Endothelial cell of umbilical vein (primary cell): ENCODE measurements at regions not wholly inside any gene's neighbourhood (a gene's known extent, or its start where the extent isn't known, plus 50 kb on each side); places are given as distances from the start of the nearest gene placed in this dataset.

ENCODE experiments used
- BruUV-seq: library from RNA; stranded (reverse); fragments of 400-500 nt; replicated peaks from 2 replicates; lab custom pipeline; 2021; lab: Mats Ljungman, UMichigan
- CTCF ChIA-PET: fragments of 300-600, 350-600 bp; sonication (Branson Sonifier 250); formaldehyde crosslinking; loops from one replicate; lab custom pipeline; 2021; ENCODE audit warnings: antibody characterized with exemption, inconsistent platforms; lab: Charles Lee
- POLR2A ChIA-PET: fragments of 300-600, 350-600 bp; sonication (Branson Sonifier 250); formaldehyde crosslinking; loops from one replicate; lab custom pipeline; 2021; ENCODE audit warnings: antibody characterized with exemption, inconsistent platforms; lab: Charles Lee
- DNase-seq: peaks from one replicate; pipeline ENCODE4 v3.0.0-alpha.2; 2011; ENCODE audit warnings: low read depth, low spot score
- FAIRE-seq: peaks from 2 replicates; lab custom pipeline; 2011; peaks lifted over from hg19 to GRCh38; lab: Jason Lieb, UNC
- H2AFZ ChIP-seq: 2 replicates; pipeline ENCODE4 v1.6.0; 2012; ENCODE audit warnings: low read depth, low read length, control low read depth, inconsistent platforms
- H3K27ac ChIP-seq: 2 replicates; pipeline ENCODE4 v1.5.1; 2011; ENCODE audit warnings: low read depth, mild to moderate bottlenecking, control low read depth, low read length, moderate library complexity; ENCODE audit not compliant: insufficient read depth
- H3K27me3 ChIP-seq, 2 experiments: 2 replicates each; pipeline versions ENCODE4 v1.6.0 to v1.6.1; 2011; ENCODE audit warnings: low read length in 2 of 2, mixed read lengths in 1 of 2; ENCODE audit not compliant: control insufficient read depth in 2 of 2, insufficient read depth in 2 of 2
- H3K36me3 ChIP-seq, 2 experiments: 2 replicates in 1 of 2; 3 replicates in 1 of 2; pipeline ENCODE4 v1.5.1; 2011; ENCODE audit warnings: low read length in 2 of 2, mild to moderate bottlenecking in 1 of 2, moderate library complexity in 1 of 2; ENCODE audit not compliant: control insufficient read depth in 2 of 2, insufficient read depth in 2 of 2; ENCODE audit errors: extremely low read depth in 1 of 2
- H3K4me1 ChIP-seq: 3 replicates; pipeline ENCODE4 v1.5.1; 2011; ENCODE audit warnings: mild to moderate bottlenecking, low read length; ENCODE audit not compliant: control insufficient read depth, insufficient read depth; ENCODE audit errors: extremely low read depth
- H3K4me2 ChIP-seq: 2 replicates; pipeline ENCODE4 v1.6.1; 2011; ENCODE audit warnings: low read length, control low read depth, mixed read lengths; ENCODE audit not compliant: insufficient read depth
- H3K4me3 ChIP-seq, 3 experiments: fragments of 200-600 bp in 1 of 3; sonication (generic), shearing (Covaris generic) in 1 of 3; replicated peaks in 1 of 3; 2 replicates each; pipeline ENCODE4 v1.5.1; 2011 to 2016; ENCODE audit warnings: control low read depth in 3 of 3, low read length in 3 of 3, mild to moderate bottlenecking in 2 of 3, inconsistent platforms in 1 of 3, low read depth in 1 of 3, moderate library complexity in 1 of 3; ENCODE audit not compliant: insufficient read depth in 1 of 3
- H3K79me2 ChIP-seq: 2 replicates; pipeline ENCODE4 v1.6.0; 2012; ENCODE audit warnings: low read length, inconsistent platforms; ENCODE audit not compliant: control insufficient read depth, insufficient read depth
- H3K9ac ChIP-seq: replicated peaks from 2 replicates; pipeline ENCODE3; 2011; ENCODE audit warnings: low read length, control low read depth; ENCODE audit not compliant: insufficient read depth; ENCODE audit errors: extremely low read depth
- H3K9me1 ChIP-seq: replicated peaks from 3 replicates; pipeline ENCODE4 v1.6.0; 2011; ENCODE audit warnings: mild to moderate bottlenecking, low read length; ENCODE audit not compliant: control insufficient read depth, insufficient read depth; ENCODE audit errors: extremely low read depth
- H3K9me3 ChIP-seq: replicated peaks from 2 replicates; pipeline ENCODE4 v1.5.1; 2012; ENCODE audit warnings: low read length, inconsistent platforms; ENCODE audit not compliant: control insufficient read depth, insufficient read depth
- H4K20me1 ChIP-seq: replicated peaks from 2 replicates; pipeline ENCODE3; 2011; ENCODE audit warnings: mild to moderate bottlenecking, low read length; ENCODE audit not compliant: control insufficient read depth, insufficient read depth; ENCODE audit errors: extremely low read depth
- EZH2 ChIP-seq: IDR thresholded peaks from 2 replicates; pipeline ENCODE4 v1.6.1; 2012; ENCODE audit warnings: borderline replicate concordance, low read depth, mild to moderate bottlenecking, moderate library complexity, low read length, inconsistent platforms; ENCODE audit not compliant: severe bottlenecking
- FOS ChIP-seq: IDR thresholded peaks from 2 replicates; pipeline ENCODE4 v1.6.1; 2011; ENCODE audit warnings: mild to moderate bottlenecking, low read length, moderate library complexity, borderline replicate concordance; ENCODE audit not compliant: insufficient read depth
- GATA2 ChIP-seq: IDR thresholded peaks from 2 replicates; pipeline ENCODE4 v1.7.0; 2011; ENCODE audit warnings: low read depth, mild to moderate bottlenecking, moderate library complexity, mixed read lengths, low read length; ENCODE audit not compliant: insufficient read length, insufficient read depth
- JUN ChIP-seq: IDR thresholded peaks from 2 replicates; pipeline ENCODE4 v1.6.1; 2011; ENCODE audit warnings: borderline replicate concordance, low read depth; ENCODE audit not compliant: insufficient read length, insufficient read depth
- MYC ChIP-seq: IDR thresholded peaks from one replicate; pipeline ENCODE4 v1.6.1; 2011; ENCODE audit warnings: mild to moderate bottlenecking, low read depth, low read length
- POLR2A ChIP-seq: IDR thresholded peaks from 2 replicates; pipeline ENCODE4 v1.6.1; 2012; ENCODE audit warnings: low read depth, mild to moderate bottlenecking, control low read depth, low read length
- POLR2AphosphoS5 ChIP-seq: IDR thresholded peaks from 2 replicates; pipeline ENCODE4 v1.6.1; 2012; ENCODE audit warnings: low read depth, mild to moderate bottlenecking, control low read depth, low read length, moderate library complexity; ENCODE audit not compliant: insufficient read depth
- dilution Hi-C: fragments of 300-500 bp; cut with MboI; formaldehyde crosslinking; loops from one replicate; pipeline ENCODE4 v1.15.0; 2019; ENCODE audit warnings: low sequenced_read_pairs; ENCODE audit not compliant: extremely low pct_ligation_motif_present
- intact Hi-C: fragments of 100-400 bp; cut with micrococcal nuclease; formaldehyde crosslinking; loops from one replicate; pipeline ENCODE4 v1.10.0; 2022
- TF ChIP-seq, protein P1 (sequence below): IDR thresholded peaks from 2 replicates; pipeline ENCODE4 v1.6.1; 2011; ENCODE audit not compliant: insufficient read depth, insufficient read length
- TF ChIP-seq, protein P2 (sequence below), 2 donors: IDR thresholded peaks; 1 replicate in 1 of 2; 2 replicates in 1 of 2; pipeline ENCODE4 v1.5.1; 2011; ENCODE audit warnings: low read length in 2 of 2, mild to moderate bottlenecking in 2 of 2, moderate library complexity in 2 of 2, control low read depth in 1 of 2, inconsistent platforms in 1 of 2, low read depth in 1 of 2; ENCODE audit not compliant: insufficient read depth in 1 of 2; ENCODE audit errors: extremely low read depth in 1 of 2

DNA sequence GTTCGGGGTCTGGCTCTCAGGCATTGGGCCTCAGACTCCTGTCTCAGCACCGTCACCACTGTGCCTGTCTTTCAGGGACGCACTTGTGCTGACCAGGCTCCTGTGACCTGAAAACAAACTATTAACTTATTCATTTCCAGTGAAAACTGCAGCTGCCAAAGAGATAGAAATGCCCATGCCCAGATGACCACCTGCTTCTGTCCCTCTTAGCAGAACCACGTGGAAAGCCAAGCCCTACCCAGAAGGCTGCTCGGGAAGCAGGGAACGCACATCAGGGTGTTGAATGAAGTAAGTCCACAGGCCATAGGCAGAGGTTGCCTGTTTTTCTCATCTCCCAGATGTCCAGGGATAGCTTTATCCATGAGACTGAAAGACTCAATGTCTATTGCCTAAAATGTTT lies 219.3 kb downstream of the EBLN2 start:
- no peak for TF ChIP-seq MYC
- TF ChIP-seq, protein P1, sequence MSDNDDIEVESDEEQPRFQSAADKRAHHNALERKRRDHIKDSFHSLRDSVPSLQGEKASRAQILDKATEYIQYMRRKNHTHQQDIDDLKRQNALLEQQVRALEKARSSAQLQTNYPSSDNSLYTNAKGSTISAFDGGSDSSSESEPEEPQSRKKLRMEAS, result no peak
- no peak for TF ChIP-seq POLR2AphosphoS5
- TF ChIP-seq, protein P2, sequence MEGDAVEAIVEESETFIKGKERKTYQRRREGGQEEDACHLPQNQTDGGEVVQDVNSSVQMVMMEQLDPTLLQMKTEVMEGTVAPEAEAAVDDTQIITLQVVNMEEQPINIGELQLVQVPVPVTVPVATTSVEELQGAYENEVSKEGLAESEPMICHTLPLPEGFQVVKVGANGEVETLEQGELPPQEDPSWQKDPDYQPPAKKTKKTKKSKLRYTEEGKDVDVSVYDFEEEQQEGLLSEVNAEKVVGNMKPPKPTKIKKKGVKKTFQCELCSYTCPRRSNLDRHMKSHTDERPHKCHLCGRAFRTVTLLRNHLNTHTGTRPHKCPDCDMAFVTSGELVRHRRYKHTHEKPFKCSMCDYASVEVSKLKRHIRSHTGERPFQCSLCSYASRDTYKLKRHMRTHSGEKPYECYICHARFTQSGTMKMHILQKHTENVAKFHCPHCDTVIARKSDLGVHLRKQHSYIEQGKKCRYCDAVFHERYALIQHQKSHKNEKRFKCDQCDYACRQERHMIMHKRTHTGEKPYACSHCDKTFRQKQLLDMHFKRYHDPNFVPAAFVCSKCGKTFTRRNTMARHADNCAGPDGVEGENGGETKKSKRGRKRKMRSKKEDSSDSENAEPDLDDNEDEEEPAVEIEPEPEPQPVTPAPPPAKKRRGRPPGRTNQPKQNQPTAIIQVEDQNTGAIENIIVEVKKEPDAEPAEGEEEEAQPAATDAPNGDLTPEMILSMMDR (IDR thresholded peaks at IDR 0.05; ENCODE audit: extremely low read depth in 1 of 2, insufficient read depth in 1 of 2, low read depth in 1 of 2, low read length in 2 of 2), result no peak
- no peak for TF ChIP-seq EZH2
- TF ChIP-seq GATA2, result no peak
- TF ChIP-seq POLR2A, result no peak
- no peak for TF ChIP-seq FOS
- TF ChIP-seq JUN, result no peak
- Histone ChIP-seq H3K9ac (no peak overlapping the region), H4K20me1 (no peaks in the 10 kb centered on the region), H2AFZ (no peak overlapping the region), H3K36me3 (no peaks in the 10 kb centered on the region), H3K4me3 (no peak overlapping the region), H3K27ac (no peak overlapping the region), H3K9me1 (no peaks in the 10 kb centered on the region), H3K79me2 (no peaks in the 10 kb centered on the region), H3K27me3 (no peaks in the 10 kb centered on the region), H3K4me1 (no peaks in the 10 kb centered on the region), H3K4me2 (no peak overlapping the region), H3K9me3 (no peaks in the 10 kb centered on the region)
- FAIRE-seq (no peak), DNase-seq (no peak)
- intact Hi-C loops, result no loop called here
- ChIA-PET POLR2A (no interaction called here), CTCF (no interaction called here)
- dilution Hi-C loops, result no loop called here
- BruUV-seq, result no TSS peak
